HS-27A (cell line): ENCODE measurements at regions not wholly inside any gene's neighbourhood (a gene's known extent, or its start where the extent isn't known, plus 50 kb on each side); places are given as distances from the start of the nearest gene placed in this dataset.
"Not testable (repeated sequence)": the region's sequence is repeated elsewhere in the genome, so short reads cannot be mapped to it uniquely, and the experiment has no call there.

ENCODE experiments used
- DNase-seq: peaks from one replicate; pipeline ENCODE4 v3.0.0-alpha.2; 2012; ENCODE audit warnings: low read depth, missing footprints

DNA sequence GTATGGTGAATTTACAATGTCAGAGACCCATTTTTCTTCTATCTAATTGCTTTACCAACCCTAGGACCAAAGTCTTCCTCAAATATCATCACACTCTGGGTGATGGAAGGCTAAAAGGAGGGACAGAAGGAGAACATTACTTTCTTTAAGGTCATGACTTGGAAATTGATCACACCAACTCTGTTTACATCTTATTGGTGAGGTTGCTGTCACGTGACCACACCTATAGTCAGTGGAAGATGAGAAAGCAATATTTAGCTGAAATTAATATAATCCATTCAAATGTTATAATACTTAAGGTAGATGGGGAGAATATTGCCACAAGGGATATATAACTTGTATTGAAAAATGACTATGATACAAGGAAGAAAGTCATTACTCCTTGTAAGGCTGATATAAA lies 183.6 kb upstream of the SMIM30 start:
- no peak for DNase-seq

DNA sequence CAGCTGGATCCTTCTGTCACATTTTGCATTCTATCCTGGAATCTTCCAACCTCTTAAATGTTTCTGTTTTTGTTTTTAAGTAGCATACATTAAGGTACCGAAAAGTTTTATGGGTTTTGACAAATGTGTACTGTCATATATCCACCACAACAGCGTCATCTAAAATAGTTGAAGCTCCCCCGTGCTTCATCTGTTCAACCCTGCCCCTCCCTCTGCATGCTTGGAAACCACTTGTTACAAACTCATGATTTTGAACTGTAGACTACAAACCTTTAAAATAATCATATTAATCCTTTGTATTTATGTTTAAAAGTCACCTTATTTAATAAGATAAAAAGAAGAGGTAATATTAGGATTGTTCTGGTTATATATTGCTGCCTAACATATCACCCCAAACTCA lies 182.8 kb upstream of the SMIM30 start:
- no peak for DNase-seq

GRCh38 chr7:113299748-113300147 lies 181.4 kb upstream of the SMIM30 start:
- no peak for DNase-seq

DNA sequence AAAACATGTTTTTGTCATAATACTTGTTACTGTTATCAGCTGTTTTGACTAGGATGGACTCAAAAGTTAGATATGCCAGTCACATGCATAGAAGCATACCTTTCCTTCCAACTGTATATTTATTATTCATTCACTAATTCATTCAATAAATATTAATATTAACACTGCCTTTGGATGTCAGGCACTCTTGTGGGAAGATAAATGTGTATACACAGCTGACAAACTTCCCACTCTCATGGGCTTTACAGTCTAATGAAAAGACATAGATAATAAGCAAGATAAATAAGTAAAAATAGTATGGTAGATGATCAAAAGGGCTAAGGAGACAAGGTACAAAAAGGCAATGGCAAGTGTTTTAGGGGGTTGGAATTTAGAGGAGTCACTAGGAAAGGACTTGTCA lies 180.1 kb upstream of the SMIM30 start:
- DNase-seq: no peak

DNA sequence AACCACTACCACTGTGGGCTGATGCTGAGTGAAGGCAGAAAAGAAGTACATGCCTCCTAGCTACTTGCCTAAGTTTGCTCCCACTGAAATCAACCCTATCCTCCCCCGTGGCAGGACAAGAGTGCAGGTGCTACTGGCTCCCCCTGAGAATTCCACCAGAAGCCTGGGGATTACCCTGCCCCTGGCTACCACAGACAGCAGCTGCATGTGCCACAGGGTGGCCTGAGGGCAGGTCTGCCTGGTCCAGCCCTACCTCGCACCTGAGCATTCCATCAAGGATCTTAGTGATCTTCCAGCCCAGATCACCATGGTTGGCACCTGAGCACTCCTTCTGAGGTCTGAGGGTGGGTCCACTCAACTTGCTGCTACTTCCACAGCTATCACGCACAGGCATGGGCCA lies 176.4 kb upstream of the SMIM30 start:
- DNase-seq: no peak

DNA sequence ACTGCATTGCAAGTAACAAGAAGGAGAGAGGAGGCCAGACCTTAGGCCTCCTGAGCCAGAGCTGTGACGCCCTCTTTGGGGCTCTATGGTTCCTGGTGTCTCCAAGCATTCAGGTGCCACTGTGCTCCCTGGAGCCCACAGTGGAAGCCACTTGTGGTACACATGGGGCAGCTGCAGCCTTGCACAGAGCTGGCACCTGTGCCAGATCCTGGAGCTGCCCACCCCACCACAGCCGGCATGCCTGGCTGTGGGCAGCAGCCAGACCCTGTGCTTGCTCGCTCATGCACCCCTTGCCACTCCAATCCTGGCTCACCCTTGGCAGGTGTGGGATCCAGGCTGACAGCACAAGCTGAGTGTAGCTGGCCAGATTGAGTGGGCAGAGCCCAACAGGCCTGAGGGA lies 173.8 kb upstream of the SMIM30 start:
- DNase-seq: no peak

DNA sequence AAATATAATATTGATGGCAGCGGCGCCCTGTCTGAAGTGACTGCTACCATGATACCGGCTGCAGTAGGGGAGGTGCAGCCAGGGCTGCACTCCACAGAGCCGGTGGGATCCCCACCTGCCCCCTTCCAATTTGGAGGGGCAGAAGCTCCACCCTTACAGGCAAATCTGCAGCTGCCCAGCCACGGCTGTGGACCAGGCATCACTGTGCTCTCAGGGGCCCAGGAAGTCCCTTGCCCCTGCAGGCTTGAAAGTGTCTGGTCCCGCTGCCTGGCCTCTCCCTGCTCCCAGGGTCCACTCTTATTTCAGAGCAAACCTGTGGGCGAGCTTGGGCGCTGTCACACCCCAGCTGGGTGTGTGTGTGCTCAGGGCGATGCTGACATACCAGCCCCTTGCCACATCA lies 172.7 kb upstream of the SMIM30 start:
- no peak for DNase-seq

GRCh38 chr7:113289140-113289740 lies 170.9 kb upstream of the SMIM30 start:
- DNase-seq: no peak

DNA sequence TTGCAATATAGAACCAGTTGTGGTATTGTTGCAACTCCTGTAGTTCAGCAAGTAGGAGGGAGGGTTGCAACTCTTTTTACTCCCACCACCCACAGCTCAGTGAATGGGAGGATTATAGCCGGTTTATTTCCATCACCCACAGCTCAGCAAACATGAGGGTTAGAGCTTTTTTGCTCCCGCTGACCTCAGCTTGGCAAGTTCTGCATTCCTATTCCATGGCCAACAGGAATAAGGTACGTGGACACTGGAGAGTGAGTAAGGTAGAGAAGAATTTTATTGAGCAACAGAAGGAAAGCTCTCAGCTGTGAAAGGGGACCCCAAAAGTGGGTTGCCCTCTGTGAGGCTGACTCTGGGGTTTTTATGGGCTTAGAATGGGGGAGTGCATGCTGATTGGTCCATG lies 167.1 kb upstream of the SMIM30 start:
- no peak for DNase-seq

GRCh38 chr7:113283861-113284260 lies 165.5 kb upstream of the SMIM30 start:
- peak; percentile 63 for DNase-seq

DNA sequence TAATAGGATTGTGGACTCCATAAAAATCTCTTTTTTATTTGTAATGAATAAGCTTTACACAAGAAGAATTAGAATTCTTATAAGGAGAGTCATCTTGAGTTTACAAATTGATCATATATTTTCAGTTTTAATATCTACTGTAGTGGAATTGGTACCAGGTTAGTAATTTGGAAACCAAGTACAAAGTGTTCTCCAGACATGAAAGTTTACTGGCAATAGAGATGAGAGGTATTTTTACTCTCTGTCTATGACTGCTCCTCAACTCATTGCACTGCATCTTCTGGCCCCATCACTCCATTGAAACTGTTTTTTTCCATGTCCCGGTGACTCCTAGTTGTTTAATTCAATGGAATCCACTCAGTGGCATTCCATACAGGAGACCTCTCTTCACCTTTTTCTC lies 164.5 kb upstream of the SMIM30 start:
- DNase-seq: no peak

DNA sequence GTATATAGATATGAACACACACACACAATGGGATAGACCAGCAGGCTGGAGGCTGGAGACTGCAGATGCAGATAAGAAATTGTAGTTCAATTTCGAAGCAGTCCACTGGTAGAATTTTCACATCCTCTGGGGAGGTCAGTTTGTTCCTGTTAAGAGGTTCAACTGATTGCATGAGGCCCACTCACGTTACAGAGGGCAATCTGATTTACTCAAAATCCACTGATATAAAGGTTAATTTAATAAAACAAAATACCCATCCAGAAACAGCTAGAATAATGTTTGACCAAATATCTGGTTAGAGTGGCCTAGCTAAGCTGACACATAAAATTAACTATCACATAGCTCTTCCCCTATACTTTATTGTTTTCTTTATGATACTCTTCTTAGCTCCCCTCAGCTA lies 162.9 kb upstream of the SMIM30 start:
- no peak for DNase-seq

GRCh38 chr7:113279256-113279655 lies 160.9 kb upstream of the SMIM30 start:
- no peak for DNase-seq

GRCh38 chr7:113270790-113271189 lies 152.4 kb upstream of the SMIM30 start:
- DNase-seq: no peak

DNA sequence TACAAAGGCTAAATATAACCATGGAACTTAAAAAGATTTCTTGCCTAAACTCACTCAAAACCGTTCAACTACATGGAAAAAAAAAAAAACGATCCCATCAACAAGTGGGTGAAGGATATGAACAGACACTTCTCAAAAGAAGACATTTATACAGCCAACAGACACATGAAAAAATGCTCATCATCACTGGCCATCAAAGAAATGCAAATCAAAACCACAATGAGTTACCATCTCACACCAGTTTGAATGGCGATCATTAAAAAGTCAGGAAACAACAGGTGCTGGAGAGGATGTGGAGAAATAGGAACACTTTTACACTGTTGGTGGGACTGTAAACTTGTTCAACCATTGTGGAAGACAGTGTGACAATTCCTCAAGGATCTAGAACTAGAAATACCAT lies 151.2 kb upstream of the SMIM30 start:
- DNase-seq: not testable (repeated sequence)

- no peak for DNase-seq
Observed at GRCh38 chr7:113268757-113269156, 150.4 kb upstream of the SMIM30 start.

DNA sequence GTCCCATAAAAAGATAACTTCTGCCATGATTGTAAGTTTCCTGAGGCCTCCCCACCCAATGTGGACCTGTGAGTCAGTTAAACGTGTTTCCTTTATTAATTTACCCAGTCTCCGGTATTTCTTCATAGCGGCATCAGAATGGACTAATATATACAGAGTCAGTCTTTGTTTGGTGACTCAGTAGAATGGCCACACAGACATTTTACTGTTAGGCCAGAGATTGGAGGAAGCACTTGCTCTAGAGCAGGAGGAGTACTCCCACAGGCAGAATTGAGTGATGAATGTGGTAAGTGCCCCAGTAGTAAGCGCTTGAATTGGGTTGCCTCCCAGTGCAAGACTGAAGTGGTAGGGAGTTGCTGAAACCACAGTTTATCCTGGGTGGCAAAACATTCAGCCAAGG lies 149.5 kb upstream of the SMIM30 start:
- DNase-seq: no peak

DNA sequence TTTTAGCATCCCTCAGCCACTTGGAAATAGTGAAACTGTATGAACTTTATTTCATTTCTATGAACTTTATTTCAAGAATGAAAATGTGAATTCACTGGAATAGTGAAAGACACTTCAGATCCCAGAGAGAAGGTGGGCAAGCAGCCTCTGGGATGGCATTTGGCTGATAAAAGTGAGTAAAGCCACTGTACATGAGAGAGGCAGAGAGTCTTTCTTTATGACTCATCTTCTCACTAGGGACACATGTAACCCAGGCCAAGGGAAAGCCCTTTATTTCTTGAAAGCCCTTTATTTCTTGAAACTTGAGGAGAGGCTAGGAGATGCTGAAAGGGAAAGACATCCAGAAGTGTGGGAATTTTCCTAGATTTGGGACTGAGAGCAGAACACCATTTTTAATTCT lies 148.9 kb upstream of the SMIM30 start:
- DNase-seq: no peak

GRCh38 chr7:113263749-113264148 lies 145.4 kb upstream of the SMIM30 start:
- no peak for DNase-seq

GRCh38 chr7:113263215-113263742 lies 144.9 kb upstream of the SMIM30 start:
- DNase-seq: not testable (repeated sequence)

DNA sequence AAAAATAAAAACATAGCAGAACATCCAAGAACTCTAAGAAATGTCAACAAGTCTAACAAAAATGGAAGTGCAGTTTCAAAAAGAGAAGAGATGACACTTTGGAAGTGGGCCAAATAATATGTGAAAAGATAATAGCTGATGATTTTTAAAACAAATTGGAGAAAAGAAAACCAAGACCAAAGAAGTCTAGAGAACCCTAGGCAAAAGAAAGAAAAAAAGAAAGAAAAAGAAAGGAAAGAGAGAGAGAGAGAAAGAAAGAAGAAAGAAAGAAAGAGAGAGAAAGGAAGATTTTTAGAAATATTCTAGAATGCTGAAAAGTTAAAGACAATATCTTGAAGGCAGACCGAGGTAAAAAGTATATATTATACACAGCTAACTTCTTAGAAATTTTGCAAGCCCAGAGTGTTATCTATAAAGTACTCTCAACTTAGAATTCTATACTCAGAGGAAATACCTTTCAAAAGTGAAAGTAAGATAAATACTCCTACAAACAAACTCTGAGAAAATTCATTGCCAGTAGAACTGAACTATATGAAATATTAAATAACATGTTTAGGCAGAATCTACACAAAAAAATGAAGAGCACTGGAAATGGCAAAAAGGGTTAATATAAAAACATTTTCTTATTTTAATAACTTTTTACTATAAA lies 138.7 kb upstream of the SMIM30 start:
- DNase-seq: no peak

DNA sequence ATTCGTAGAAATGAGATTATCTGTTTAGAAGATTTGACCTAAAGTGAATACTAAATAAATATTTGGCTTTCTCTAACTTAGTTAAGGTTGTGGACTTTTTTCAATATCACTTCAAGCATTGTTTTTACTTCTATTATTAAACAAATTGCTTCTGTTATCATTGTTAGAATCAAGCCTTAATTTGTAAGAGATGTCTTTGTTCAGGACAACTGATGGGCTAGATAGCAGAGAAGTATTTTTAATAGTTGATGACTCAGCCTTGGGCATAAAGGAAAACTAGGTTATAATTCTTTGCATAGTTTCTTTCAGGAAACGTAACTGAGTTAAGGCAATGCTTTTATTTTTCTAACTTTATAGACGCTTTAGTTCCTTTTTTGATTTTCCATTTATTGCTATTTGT lies 128.8 kb upstream of the SMIM30 start:
- no peak for DNase-seq

- DNase-seq: no peak
Observed at GRCh38 chr7:113246738-113247137, 128.4 kb upstream of the SMIM30 start.

GRCh38 chr7:113232885-113233284 lies 114.5 kb upstream of the SMIM30 start:
- DNase-seq: no peak
